GM23338 (cell line): ENCODE measurements at regions not wholly inside any gene's neighbourhood (a gene's known extent, or its start where the extent isn't known, plus 50 kb on each side); places are given as distances from the start of the nearest gene placed in this dataset.

ENCODE experiments used
- ATAC-seq: fragments of 200-7000 bp; cut with Tn5 transposase; 3 replicates; pipeline ENCODE4 v1.9.1; 2020
- DNase-seq: peaks from one replicate; pipeline ENCODE4 v3.0.0-alpha.2; 2015; ENCODE audit warnings: low spot score
- H2AFZ ChIP-seq: fragments of 200-600 bp; sonication (generic); 2 replicates; pipeline ENCODE4 v1.8.0; 2016; ENCODE audit warnings: antibody characterized with exemption, mild to moderate bottlenecking, moderate library complexity
- H3F3A ChIP-seq: fragments of 200-600 bp; sonication (generic); replicated peaks from 2 replicates; pipeline ENCODE4 v1.8.0; 2017; ENCODE audit warnings: antibody characterized with exemption, mixed run types, low read depth
- H3K27ac ChIP-seq: fragments of 200-600 bp; sonication (generic); 2 replicates; pipeline ENCODE4 v1.6.1; 2016; ENCODE audit warnings: low read depth
- H3K27me3 ChIP-seq: fragments of 200-600 bp; sonication (generic); 2 replicates; pipeline ENCODE4 v1.8.0; 2016; ENCODE audit warnings: mild to moderate bottlenecking, mixed run types, moderate library complexity; ENCODE audit not compliant: insufficient read depth
- H3K36me3 ChIP-seq: fragments of 200-600 bp; sonication (generic); 2 replicates; pipeline ENCODE4 v1.8.0; 2016; ENCODE audit warnings: mild to moderate bottlenecking; ENCODE audit not compliant: insufficient read depth
- H3K4me1 ChIP-seq: fragments of 200-600 bp; sonication (generic); 2 replicates; pipeline ENCODE4 v1.8.0; 2016; ENCODE audit warnings: mild to moderate bottlenecking, moderate library complexity; ENCODE audit not compliant: insufficient read depth
- H3K4me2 ChIP-seq: fragments of 200-600 bp; sonication (generic); 2 replicates; pipeline ENCODE4 v1.7.1; 2017; ENCODE audit warnings: mixed run types
- H3K4me3 ChIP-seq: fragments of 200-600 bp; sonication (generic); 2 replicates; pipeline ENCODE4 v1.6.1; 2016; ENCODE audit warnings: mixed run types
- H3K79me2 ChIP-seq: fragments of 200-600 bp; sonication (generic); replicated peaks from 2 replicates; pipeline ENCODE4 v1.8.0; 2017; ENCODE audit warnings: mild to moderate bottlenecking; ENCODE audit not compliant: insufficient read depth
- H3K9me2 ChIP-seq: fragments of 200-600 bp; sonication (generic); 2 replicates; pipeline ENCODE4 v1.8.0; 2017; ENCODE audit not compliant: insufficient read depth
- H4K20me1 ChIP-seq: fragments of 200-600 bp; sonication (generic); replicated peaks from 2 replicates; pipeline ENCODE4 v1.8.0; 2017; ENCODE audit warnings: mild to moderate bottlenecking; ENCODE audit not compliant: insufficient read depth
- H3K27ac Mint-ChIP-seq: 2 replicates; pipeline ENCODE4 v1.8.0; 2020; ENCODE audit warnings: inconsistent platforms, mild to moderate bottlenecking, moderate library complexity, mixed read lengths
- H3K27me3 Mint-ChIP-seq: 3 replicates; pipeline ENCODE4 v1.8.0; 2022; ENCODE audit warnings: low read depth, mild to moderate bottlenecking, moderate library complexity, mixed read lengths, inconsistent platforms; ENCODE audit not compliant: insufficient read depth, poor library complexity
- H3K36me3 Mint-ChIP-seq: 3 replicates; pipeline ENCODE4 v1.8.0; 2021; ENCODE audit warnings: low read depth, mild to moderate bottlenecking, inconsistent platforms, moderate library complexity, mixed read lengths
- H3K4me1 Mint-ChIP-seq: 3 replicates; pipeline ENCODE4 v1.8.0; 2020; ENCODE audit warnings: mild to moderate bottlenecking, inconsistent platforms, mixed read lengths
- H3K4me3 Mint-ChIP-seq: 3 replicates; pipeline ENCODE4 v1.8.0; 2021; ENCODE audit warnings: moderate library complexity, mild to moderate bottlenecking, inconsistent platforms, mixed read lengths
- H3K9me3 Mint-ChIP-seq: 3 replicates; pipeline ENCODE4 v1.8.0; 2020; ENCODE audit warnings: moderate library complexity, mild to moderate bottlenecking, inconsistent platforms, mixed read lengths
- CREB1 ChIP-seq: fragments of 250-450 bp; sonication (Bioruptor Pico); IDR thresholded peaks from 2 replicates; pipeline ENCODE4 v1.5.0; 2020; ENCODE audit warnings: low read depth, mild to moderate bottlenecking, moderate library complexity
- EZH2 ChIP-seq: fragments of 200-600 bp; sonication (generic); IDR thresholded peaks from one replicate; pipeline ENCODE4 v1.8.0; 2017; ENCODE audit warnings: antibody characterized with exemption, mild to moderate bottlenecking, low read depth; ENCODE audit not compliant: unreplicated experiment
- EZH2phosphoT487 ChIP-seq: fragments of 200-600 bp; sonication (generic); IDR thresholded peaks from one replicate; pipeline ENCODE4 v1.8.1; 2018; ENCODE audit warnings: antibody characterized with exemption; ENCODE audit not compliant: unreplicated experiment
- JUNB ChIP-seq: IDR thresholded peaks from one replicate; pipeline ENCODE4 v1.6.1; 2016; ENCODE audit warnings: antibody characterized with exemption; ENCODE audit not compliant: unreplicated experiment
- NANOG ChIP-seq: IDR thresholded peaks from 2 replicates; pipeline ENCODE4 v1.6.1; 2016; ENCODE audit warnings: antibody characterized with exemption, borderline replicate concordance
- POLR2AphosphoS5 ChIP-seq: IDR thresholded peaks from 2 replicates; pipeline ENCODE4 v1.6.1; 2016; ENCODE audit warnings: antibody characterized with exemption, low read depth
- STAT1 ChIP-seq: IDR thresholded peaks from one replicate; pipeline ENCODE4 v1.6.1; 2016; ENCODE audit warnings: antibody characterized with exemption; ENCODE audit not compliant: unreplicated experiment
- ZNF114 ChIP-seq: fragments of 250-450 bp; sonication (Bioruptor Pico); IDR thresholded peaks from 2 replicates; pipeline ENCODE4 v1.5.0; 2020; ENCODE audit warnings: mild to moderate bottlenecking, moderate library complexity
- ZNF331 ChIP-seq: fragments of 250-450 bp; sonication (Bioruptor Pico); IDR thresholded peaks from 2 replicates; pipeline ENCODE4 v1.5.0; 2020; ENCODE audit warnings: low read depth, mild to moderate bottlenecking, moderate library complexity
- TF ChIP-seq, protein P1 (sequence below), 2 experiments: fragments of 200-600 bp in 1 of 2; sonication (generic) in 1 of 2; conservative IDR thresholded peaks; 2 replicates each; pipeline versions ENCODE4 v1.5.1 to v1.6.1; 2016 to 2017; ENCODE audit warnings: antibody characterized with exemption in 2 of 2, low read depth in 2 of 2, mild to moderate bottlenecking in 2 of 2, moderate library complexity in 1 of 2
- TF ChIP-seq, protein P2 (sequence below): fragments of 250-450 bp; sonication (Bioruptor Pico); IDR thresholded peaks from 2 replicates; pipeline ENCODE4 v1.5.0; 2020; ENCODE audit warnings: mild to moderate bottlenecking, moderate library complexity
- TF ChIP-seq, protein P3 (sequence below): IDR thresholded peaks from one replicate; pipeline ENCODE4 v1.6.1; 2018; ENCODE audit warnings: antibody characterized with exemption; ENCODE audit not compliant: unreplicated experiment
- TF ChIP-seq, protein P4 (sequence below): IDR thresholded peaks from 2 replicates; pipeline ENCODE4 v1.6.1; 2016; ENCODE audit warnings: antibody characterized with exemption

DNA sequence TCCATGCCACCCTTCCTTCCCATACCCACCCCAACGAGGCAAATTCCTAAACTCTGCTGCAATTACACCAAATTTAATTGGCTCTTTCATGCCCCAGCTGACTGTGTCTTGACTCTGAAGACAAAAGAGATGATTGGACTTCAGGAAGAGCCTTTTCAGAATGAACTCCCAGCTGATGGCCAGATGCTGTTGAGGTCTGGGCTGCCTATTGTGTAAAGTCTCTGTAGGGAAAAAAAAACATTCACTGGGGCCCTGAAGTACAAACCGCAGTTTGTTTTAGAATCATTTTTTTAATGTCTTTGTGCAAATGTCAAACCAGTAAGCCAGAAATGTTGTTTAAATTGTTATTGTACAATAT, 174.8 kb downstream of the HHIP start:
- DNase-seq: no peak
- H3K4me2 ChIP-seq: no peak overlapping the region
- peaks cover 3% of the 10 kb centered on the region; the same call in 1 of the 3 replicates for H3K9me3 Mint-ChIP-seq

More for the DNA sequence above, 174.8 kb downstream of the HHIP start:
- no peak overlapping the region for H3K4me3 Mint-ChIP-seq
- no peaks in the 10 kb centered on the region for H3K4me1 ChIP-seq
- no peaks in the 10 kb centered on the region for H3F3A ChIP-seq
- H3K79me2 ChIP-seq: no peaks in the 10 kb centered on the region
- H3K9me2 ChIP-seq: no peaks in the 10 kb centered on the region
- H2AFZ ChIP-seq: no peak overlapping the region
- no peak overlapping the region for H3K27ac ChIP-seq
- no peaks in the 10 kb centered on the region for H4K20me1 ChIP-seq
- no peak for ATAC-seq
- H3K27me3 Mint-ChIP-seq: peaks cover 2% of the 10 kb centered on the region
- TF ChIP-seq EZH2: no peak
- TF ChIP-seq EZH2phosphoT487: no peak
- TF ChIP-seq, protein P1, sequence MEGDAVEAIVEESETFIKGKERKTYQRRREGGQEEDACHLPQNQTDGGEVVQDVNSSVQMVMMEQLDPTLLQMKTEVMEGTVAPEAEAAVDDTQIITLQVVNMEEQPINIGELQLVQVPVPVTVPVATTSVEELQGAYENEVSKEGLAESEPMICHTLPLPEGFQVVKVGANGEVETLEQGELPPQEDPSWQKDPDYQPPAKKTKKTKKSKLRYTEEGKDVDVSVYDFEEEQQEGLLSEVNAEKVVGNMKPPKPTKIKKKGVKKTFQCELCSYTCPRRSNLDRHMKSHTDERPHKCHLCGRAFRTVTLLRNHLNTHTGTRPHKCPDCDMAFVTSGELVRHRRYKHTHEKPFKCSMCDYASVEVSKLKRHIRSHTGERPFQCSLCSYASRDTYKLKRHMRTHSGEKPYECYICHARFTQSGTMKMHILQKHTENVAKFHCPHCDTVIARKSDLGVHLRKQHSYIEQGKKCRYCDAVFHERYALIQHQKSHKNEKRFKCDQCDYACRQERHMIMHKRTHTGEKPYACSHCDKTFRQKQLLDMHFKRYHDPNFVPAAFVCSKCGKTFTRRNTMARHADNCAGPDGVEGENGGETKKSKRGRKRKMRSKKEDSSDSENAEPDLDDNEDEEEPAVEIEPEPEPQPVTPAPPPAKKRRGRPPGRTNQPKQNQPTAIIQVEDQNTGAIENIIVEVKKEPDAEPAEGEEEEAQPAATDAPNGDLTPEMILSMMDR (conservative IDR thresholded peaks at IDR 0.05; ENCODE audit: low read depth in 2 of 2): no peak
- TF ChIP-seq, protein P2, sequence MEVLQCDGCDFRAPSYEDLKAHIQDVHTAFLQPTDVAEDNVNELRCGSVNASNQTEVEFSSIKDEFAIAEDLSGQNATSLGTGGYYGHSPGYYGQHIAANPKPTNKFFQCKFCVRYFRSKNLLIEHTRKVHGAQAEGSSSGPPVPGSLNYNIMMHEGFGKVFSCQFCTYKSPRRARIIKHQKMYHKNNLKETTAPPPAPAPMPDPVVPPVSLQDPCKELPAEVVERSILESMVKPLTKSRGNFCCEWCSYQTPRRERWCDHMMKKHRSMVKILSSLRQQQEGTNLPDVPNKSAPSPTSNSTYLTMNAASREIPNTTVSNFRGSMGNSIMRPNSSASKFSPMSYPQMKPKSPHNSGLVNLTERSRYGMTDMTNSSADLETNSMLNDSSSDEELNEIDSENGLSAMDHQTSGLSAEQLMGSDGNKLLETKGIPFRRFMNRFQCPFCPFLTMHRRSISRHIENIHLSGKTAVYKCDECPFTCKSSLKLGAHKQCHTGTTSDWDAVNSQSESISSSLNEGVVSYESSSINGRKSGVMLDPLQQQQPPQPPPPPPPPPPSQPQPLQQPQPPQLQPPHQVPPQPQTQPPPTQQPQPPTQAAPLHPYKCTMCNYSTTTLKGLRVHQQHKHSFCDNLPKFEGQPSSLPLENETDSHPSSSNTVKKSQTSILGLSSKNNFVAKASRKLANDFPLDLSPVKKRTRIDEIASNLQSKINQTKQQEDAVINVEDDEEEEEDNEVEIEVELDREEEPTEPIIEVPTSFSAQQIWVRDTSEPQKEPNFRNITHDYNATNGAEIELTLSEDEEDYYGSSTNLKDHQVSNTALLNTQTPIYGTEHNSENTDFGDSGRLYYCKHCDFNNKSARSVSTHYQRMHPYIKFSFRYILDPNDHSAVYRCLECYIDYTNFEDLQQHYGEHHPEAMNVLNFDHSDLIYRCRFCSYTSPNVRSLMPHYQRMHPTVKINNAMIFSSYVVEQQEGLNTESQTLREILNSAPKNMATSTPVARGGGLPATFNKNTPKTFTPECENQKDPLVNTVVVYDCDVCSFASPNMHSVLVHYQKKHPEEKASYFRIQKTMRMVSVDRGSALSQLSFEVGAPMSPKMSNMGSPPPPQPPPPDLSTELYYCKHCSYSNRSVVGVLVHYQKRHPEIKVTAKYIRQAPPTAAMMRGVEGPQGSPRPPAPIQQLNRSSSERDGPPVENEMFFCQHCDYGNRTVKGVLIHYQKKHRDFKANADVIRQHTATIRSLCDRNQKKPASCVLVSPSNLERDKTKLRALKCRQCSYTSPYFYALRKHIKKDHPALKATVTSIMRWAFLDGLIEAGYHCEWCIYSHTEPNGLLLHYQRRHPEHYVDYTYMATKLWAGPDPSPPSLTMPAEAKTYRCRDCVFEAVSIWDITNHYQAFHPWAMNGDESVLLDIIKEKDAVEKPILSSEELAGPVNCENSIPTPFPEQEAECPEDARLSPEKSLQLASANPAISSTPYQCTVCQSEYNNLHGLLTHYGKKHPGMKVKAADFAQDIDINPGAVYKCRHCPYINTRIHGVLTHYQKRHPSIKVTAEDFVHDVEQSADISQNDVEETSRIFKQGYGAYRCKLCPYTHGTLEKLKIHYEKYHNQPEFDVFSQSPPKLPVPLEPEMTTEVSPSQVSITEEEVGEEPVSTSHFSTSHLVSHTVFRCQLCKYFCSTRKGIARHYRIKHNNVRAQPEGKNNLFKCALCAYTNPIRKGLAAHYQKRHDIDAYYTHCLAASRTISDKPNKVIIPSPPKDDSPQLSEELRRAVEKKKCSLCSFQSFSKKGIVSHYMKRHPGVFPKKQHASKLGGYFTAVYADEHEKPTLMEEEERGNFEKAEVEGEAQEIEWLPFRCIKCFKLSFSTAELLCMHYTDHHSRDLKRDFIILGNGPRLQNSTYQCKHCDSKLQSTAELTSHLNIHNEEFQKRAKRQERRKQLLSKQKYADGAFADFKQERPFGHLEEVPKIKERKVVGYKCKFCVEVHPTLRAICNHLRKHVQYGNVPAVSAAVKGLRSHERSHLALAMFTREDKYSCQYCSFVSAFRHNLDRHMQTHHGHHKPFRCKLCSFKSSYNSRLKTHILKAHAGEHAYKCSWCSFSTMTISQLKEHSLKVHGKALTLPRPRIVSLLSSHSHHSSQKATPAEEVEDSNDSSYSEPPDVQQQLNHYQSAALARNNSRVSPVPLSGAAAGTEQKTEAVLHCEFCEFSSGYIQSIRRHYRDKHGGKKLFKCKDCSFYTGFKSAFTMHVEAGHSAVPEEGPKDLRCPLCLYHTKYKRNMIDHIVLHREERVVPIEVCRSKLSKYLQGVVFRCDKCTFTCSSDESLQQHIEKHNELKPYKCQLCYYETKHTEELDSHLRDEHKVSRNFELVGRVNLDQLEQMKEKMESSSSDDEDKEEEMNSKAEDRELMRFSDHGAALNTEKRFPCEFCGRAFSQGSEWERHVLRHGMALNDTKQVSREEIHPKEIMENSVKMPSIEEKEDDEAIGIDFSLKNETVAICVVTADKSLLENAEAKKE (CRISPR knock-in tag): no peak
- TF ChIP-seq, protein P3, sequence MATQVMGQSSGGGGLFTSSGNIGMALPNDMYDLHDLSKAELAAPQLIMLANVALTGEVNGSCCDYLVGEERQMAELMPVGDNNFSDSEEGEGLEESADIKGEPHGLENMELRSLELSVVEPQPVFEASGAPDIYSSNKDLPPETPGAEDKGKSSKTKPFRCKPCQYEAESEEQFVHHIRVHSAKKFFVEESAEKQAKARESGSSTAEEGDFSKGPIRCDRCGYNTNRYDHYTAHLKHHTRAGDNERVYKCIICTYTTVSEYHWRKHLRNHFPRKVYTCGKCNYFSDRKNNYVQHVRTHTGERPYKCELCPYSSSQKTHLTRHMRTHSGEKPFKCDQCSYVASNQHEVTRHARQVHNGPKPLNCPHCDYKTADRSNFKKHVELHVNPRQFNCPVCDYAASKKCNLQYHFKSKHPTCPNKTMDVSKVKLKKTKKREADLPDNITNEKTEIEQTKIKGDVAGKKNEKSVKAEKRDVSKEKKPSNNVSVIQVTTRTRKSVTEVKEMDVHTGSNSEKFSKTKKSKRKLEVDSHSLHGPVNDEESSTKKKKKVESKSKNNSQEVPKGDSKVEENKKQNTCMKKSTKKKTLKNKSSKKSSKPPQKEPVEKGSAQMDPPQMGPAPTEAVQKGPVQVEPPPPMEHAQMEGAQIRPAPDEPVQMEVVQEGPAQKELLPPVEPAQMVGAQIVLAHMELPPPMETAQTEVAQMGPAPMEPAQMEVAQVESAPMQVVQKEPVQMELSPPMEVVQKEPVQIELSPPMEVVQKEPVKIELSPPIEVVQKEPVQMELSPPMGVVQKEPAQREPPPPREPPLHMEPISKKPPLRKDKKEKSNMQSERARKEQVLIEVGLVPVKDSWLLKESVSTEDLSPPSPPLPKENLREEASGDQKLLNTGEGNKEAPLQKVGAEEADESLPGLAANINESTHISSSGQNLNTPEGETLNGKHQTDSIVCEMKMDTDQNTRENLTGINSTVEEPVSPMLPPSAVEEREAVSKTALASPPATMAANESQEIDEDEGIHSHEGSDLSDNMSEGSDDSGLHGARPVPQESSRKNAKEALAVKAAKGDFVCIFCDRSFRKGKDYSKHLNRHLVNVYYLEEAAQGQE: no peak
- TF ChIP-seq ZNF331 (CRISPR knock-in tag): no peak
- TF ChIP-seq STAT1: no peak
- TF ChIP-seq, protein P4, sequence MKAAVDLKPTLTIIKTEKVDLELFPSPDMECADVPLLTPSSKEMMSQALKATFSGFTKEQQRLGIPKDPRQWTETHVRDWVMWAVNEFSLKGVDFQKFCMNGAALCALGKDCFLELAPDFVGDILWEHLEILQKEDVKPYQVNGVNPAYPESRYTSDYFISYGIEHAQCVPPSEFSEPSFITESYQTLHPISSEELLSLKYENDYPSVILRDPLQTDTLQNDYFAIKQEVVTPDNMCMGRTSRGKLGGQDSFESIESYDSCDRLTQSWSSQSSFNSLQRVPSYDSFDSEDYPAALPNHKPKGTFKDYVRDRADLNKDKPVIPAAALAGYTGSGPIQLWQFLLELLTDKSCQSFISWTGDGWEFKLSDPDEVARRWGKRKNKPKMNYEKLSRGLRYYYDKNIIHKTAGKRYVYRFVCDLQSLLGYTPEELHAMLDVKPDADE: no peak
- no peak for TF ChIP-seq CREB1 (CRISPR knock-in tag)
- TF ChIP-seq POLR2AphosphoS5: no peak
- TF ChIP-seq NANOG: no peak
- TF ChIP-seq ZNF114 (CRISPR knock-in tag): no peak
- no peak for TF ChIP-seq JUNB
- no peak overlapping the region for H3K27ac Mint-ChIP-seq
- no peaks in the 10 kb centered on the region for H3K36me3 ChIP-seq
- H3K36me3 Mint-ChIP-seq: no peaks in the 10 kb centered on the region
- no peaks in the 10 kb centered on the region for H3K27me3 ChIP-seq
- H3K4me3 ChIP-seq: no peak overlapping the region
- H3K4me1 Mint-ChIP-seq: no peaks in the 10 kb centered on the region
